ENCODE measurements at regions not wholly inside any gene's neighbourhood (a gene's known extent, or its start where the extent isn't known, plus 50 kb on each side); places are given as distances from the start of the nearest gene placed in this dataset.

DNA sequence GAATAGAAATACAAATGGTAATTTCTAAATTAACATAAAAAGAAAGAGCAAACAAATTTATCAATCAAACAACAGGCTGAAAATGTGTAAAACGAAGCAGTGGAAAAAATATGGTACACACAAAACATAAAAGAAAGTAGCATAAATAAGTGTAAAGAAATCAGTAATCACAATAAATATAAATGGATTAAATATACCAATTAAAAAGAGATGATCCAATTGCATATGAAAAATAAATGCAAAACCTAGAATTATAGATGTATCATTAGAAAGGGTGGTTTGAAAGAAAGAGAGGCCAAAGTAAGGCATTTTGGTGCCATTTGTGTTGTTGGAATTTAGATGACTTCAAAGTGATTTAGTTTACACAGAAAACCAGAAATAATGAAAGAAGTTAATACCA, 202.2 kb downstream of the PTBP2 start:
- TF ChIP-seq POLR2A (IDR thresholded peaks at IDR 0.05): no peak
- TF ChIP-seq, protein P1, sequence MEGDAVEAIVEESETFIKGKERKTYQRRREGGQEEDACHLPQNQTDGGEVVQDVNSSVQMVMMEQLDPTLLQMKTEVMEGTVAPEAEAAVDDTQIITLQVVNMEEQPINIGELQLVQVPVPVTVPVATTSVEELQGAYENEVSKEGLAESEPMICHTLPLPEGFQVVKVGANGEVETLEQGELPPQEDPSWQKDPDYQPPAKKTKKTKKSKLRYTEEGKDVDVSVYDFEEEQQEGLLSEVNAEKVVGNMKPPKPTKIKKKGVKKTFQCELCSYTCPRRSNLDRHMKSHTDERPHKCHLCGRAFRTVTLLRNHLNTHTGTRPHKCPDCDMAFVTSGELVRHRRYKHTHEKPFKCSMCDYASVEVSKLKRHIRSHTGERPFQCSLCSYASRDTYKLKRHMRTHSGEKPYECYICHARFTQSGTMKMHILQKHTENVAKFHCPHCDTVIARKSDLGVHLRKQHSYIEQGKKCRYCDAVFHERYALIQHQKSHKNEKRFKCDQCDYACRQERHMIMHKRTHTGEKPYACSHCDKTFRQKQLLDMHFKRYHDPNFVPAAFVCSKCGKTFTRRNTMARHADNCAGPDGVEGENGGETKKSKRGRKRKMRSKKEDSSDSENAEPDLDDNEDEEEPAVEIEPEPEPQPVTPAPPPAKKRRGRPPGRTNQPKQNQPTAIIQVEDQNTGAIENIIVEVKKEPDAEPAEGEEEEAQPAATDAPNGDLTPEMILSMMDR (IDR thresholded peaks at IDR 0.05): no peak
